ENCODE measurements at regions not wholly inside any gene's neighbourhood (a gene's known extent, or its start where the extent isn't known, plus 50 kb on each side); places are given as distances from the start of the nearest gene placed in this dataset.
"Not testable (repeated sequence)": the region's sequence is repeated elsewhere in the genome, so short reads cannot be mapped to it uniquely, and the experiment has no call there.

DNA sequence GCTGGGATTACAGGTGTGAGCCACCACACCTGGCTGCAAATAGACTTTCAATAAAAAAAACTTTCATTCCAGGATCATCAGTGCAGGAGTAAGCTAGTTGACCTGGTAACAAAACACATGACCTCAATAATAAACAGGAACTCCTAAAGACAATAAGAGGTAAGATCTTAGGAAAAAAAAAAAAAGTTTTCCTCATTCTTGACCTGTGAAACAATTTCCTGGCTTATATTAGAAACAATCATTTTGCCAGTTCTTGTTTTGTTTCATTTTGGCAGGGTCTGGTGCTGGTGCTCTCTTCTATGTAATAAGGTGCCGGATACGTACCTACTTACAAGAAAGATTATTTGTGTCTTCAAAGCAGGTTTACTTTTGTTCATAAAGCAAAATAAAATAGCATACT is 90.6 kb upstream of the AMN1 start:
- DNase-seq, result no peak

- DNase-seq, result no peak
Measured at GRCh38 chr12:31818623-31819268, 89.9 kb upstream of the AMN1 start.

- DNase-seq, result no peak
Measured at GRCh38 chr12:31817120-31817519, 88.3 kb upstream of the AMN1 start.

DNA sequence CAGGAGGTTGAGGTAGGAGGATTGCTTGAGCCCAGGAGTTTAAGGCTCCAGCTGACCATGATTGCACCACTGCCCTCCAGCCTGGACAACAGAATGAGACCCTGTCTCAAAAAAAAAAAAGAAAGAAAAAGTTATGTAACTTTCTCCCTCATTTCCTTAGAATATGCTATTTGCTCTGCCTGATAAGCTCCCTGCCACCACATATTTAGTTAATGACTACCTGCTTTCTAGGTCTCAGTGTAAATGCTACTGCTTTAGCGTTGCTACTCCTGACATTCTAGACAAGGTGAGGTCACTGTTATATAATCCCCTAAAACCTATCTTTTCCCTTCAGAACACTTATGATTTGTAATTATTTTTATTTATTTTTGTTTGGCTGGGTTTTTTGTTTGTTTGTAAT is 86.3 kb upstream of the AMN1 start:
- no peak for DNase-seq

- no peak for DNase-seq
Measured at GRCh38 chr12:31813305-31813704, 84.5 kb upstream of the AMN1 start.

DNA sequence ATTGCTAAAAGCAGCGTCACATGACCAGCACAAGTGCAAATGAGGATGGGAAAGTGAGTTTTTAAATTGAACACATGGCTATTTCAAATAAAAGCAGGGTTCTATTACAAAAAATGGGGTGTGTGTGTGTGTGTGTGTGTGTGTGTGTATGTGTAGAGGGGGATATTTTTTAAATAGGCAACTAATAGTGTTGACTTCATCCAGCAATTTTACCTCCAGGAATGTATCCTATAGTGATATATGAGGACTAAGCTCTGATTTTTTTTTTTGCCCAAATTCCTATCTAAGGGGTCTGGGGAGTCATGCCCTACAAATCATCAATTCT is 78.9 kb upstream of the AMN1 start:
- no peak for DNase-seq

- DNase-seq, result not testable (repeated sequence)
Measured at GRCh38 chr12:31807081-31807772, 78.4 kb upstream of the AMN1 start.

DNA sequence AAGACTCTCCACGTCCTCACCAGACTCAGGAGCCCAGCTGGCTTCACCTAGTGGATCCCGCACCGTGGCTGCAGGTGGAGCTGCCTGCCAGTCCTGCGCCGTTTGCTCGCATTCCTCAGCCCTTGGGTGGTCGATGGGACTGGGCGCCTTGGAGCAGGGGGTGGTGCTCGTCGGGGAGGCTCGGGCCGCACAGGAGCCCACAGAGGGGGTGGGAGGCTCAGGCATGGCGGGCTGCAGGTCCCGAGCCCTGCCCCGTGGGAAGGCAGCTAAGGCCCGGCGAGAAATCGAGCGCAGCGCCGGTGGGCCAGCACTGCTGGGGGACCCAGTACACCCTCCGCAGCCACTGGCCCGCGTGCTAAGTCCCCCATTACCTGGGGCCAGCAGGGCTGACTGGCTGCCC is 76.9 kb upstream of the AMN1 start:
- DNase-seq, result not testable (repeated sequence)

DNA sequence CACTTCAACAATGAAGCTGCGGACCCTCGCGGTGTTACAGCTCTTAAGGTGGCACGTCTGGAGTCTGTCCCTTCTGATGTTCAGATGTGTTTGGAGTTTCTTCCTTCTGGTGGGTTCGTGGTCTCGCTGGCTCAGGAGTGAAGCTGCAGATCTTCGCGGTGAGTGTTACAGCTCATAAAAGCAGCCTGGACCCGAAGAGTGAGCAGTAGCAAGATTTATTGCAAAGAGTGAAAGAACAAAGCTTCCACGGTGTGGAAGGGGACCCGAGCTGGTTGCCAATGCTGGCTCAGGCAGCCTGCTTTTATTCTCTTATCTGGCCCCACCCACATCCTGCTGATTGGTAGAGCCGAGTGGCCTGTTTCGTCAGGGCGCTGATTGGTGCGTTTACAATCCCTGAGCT is 75.9 kb upstream of the AMN1 start:
- not testable (repeated sequence) for DNase-seq

- DNase-seq, result peak in 1 of 5 donors; percentile 63
Measured at GRCh38 chr12:31804185-31804504, 75.3 kb upstream of the AMN1 start.

- DNase-seq, result no peak
Measured at GRCh38 chr12:31803306-31804184, 74.7 kb upstream of the AMN1 start.

DNA sequence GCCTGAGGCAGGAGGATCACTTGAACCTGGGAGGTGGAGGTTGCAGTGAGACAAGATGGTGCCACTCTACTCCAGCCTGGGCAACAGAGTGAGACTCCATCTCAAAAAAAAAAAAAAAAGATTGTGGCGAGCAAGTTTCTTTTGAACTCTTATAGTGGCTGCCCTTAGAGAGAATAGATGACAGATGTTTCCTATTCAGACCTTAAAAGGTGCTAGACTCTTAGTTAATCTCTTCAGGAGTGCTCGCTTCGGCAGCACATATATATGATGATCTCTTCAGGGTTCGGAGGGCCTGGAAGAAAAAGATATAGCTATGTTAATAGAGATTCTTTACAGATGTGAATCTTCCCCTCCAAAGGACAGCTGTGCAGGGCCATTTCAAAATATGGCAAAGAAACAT is 73.1 kb upstream of the AMN1 start:
- no peak for DNase-seq

GRCh38 chr12:31797230-31797872 is 68.5 kb upstream of the AMN1 start:
- DNase-seq, result no peak

GRCh38 chr12:31796270-31796951 is 67.6 kb upstream of the AMN1 start:
- DNase-seq, result no peak

DNA sequence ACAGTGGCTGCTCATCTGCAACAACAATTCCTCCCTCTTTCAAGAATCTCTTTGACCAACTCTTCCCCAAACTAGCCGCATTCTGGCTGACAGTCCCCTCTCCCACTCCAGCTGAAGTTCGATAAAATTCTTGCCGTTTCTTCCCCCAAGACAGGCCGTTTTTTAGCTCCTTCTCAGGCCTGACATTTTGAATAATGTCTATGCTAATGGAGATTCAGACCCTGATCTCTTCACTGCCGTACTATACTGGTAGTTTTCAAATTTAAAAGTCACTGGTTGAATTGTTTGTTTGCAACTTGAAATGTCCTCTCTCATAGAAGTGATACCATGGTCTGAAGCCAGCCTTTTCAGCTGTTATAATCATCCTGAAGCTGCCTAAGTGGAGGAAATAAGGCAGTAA is 65.9 kb upstream of the AMN1 start:
- DNase-seq, result no peak

DNA sequence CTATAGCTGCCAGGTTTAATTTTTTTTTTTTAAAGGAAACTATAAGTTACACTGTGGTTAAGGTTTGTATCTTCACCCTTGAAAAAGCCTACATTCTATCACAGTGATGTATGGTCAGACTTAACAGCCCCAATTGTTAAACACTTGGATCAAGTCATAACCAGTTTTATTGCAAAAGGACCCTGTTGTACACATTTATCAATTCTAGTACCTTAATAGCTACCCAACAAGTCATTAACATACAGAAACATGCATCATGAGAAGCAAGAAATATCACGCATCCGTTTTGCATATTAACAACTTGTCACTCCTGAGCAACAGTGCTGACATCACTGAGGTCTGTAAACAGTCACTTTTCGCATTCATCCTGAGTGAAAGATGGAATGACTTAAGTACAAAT is 62.4 kb upstream of the AMN1 start:
- DNase-seq, result not testable (repeated sequence)

DNA sequence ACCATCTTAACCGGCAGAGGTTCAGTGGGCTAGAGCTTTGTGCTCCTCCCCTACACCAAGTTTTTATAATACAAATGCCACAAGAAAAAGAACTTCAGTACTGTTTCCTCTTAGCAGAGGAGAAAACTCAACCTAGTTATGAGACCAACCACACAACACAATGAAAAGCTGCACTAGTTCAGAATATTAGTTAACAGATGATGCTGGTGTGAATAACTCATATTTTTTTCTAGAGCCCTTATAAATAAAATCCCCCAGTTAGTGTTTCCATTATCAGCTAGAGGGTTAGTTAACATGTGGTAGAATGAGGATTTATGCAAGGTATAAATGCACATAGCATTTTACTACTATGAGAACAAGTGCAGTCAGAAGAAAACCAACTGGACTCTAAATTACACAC is 61.9 kb upstream of the AMN1 start:
- no peak for DNase-seq

DNA sequence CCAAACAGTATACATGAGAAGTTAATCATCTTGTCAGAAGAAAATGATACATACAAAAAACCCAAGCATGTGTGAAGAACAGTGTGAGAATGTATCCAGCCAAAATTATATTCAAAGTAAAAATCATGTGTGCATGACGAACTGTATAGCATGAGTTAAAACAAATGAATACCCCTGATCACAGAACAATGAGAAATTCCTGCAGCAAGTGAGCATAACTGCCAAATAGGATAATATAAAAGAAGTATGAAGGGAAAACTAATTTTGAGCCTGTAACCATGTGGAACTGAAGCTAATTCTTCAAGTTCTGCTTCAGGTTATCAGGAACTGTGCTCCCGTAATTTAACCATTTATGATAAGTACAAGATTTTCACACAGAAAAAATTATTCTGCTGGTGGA is 56.5 kb upstream of the AMN1 start:
- no peak for DNase-seq

- no peak for DNase-seq
Measured at GRCh38 chr12:31783996-31784645, 55.3 kb upstream of the AMN1 start.

GRCh38 chr12:31783556-31783955 is 54.7 kb upstream of the AMN1 start:
- no peak for DNase-seq

GRCh38 chr12:31781894-31782540 is 53.2 kb upstream of the AMN1 start:
- DNase-seq, result no peak

DNA sequence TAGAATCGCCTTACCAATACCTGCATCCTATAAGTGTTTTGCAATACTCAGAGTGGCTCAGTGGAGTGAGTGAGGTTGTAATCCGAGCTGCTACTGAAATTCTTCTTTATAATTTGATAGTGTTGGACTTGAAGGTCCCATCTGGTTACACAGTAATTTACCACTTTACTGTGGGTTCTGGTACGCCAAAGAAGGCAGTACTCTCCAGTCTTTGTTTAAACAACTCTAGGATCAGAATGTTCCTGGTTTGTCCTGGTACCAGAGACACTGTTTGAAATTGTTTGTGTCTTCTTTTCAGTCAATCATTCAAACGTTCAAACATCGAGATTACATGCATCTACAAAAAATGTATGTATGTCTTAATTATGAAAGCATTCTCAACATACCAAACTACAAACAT is 51.3 kb upstream of the AMN1 start:
- no peak for DNase-seq
